ENCODE measurements at regions not wholly inside any gene's neighbourhood (a gene's known extent, or its start where the extent isn't known, plus 50 kb on each side); places are given as distances from the start of the nearest gene placed in this dataset.

GRCh38 chr12:95384785-95385184 lies 89.2 kb upstream of the METAP2 start:
- TF ChIP-seq CTCF (IDR thresholded peaks at IDR 0.05) (no peak), POLR2A (IDR thresholded peaks at IDR 0.05) (no peak)
